NT2/D1 (cell line): ENCODE measurements at regions not wholly inside any gene's neighbourhood (a gene's known extent, or its start where the extent isn't known, plus 50 kb on each side); places are given as distances from the start of the nearest gene placed in this dataset.

Source experiments
- DNase-seq: peaks from one replicate; pipeline ENCODE4 v3.0.0-alpha.2; 2011; ENCODE audit warnings: low read depth, low spot score
- H3K27me3 ChIP-seq: 2 replicates; pipeline ENCODE4 v1.6.0; 2011; ENCODE audit warnings: mild to moderate bottlenecking; ENCODE audit not compliant: insufficient read length, insufficient read depth
- H3K36me3 ChIP-seq: 2 replicates; pipeline ENCODE4 v1.6.1; 2011; ENCODE audit warnings: mild to moderate bottlenecking, low read length, mixed read lengths; ENCODE audit not compliant: insufficient read depth, insufficient read length
- H3K4me1 ChIP-seq: 2 replicates; pipeline ENCODE4 v1.5.1; 2011; ENCODE audit not compliant: insufficient read depth, insufficient read length
- H3K4me3 ChIP-seq: 2 replicates; pipeline ENCODE4 v1.5.1; 2011; ENCODE audit warnings: low read depth; ENCODE audit not compliant: insufficient read length
- H3K9ac ChIP-seq: 2 replicates; pipeline ENCODE4 v1.6.0; 2011; ENCODE audit warnings: low read depth; ENCODE audit not compliant: insufficient read length
- H3K9me3 ChIP-seq: 2 replicates; pipeline ENCODE4 v1.5.1; 2011; ENCODE audit warnings: mild to moderate bottlenecking, low read length; ENCODE audit not compliant: insufficient read depth
- SUZ12 ChIP-seq: IDR thresholded peaks from 2 replicates; pipeline ENCODE4 v1.6.1; 2011; ENCODE audit not compliant: insufficient read length, insufficient read depth; ENCODE audit errors: extremely low read depth
- YY1 ChIP-seq: IDR thresholded peaks from 2 replicates; pipeline ENCODE4 v1.6.1; 2011; ENCODE audit not compliant: insufficient read length, insufficient read depth
- ZNF274 ChIP-seq: IDR thresholded peaks from 2 replicates; pipeline ENCODE4 v1.6.1; 2011; ENCODE audit warnings: mild to moderate bottlenecking, low read depth, low read length

GRCh38 chr11:116194156-116194904 is 578.5 kb downstream of the BUD13 start:
- Histone ChIP-seq H3K9ac (no peak overlapping the region), H3K9me3 (no peaks in the 10 kb centered on the region), H3K27me3 (no peaks in the 10 kb centered on the region), H3K4me1 (peaks cover 13% of the 10 kb centered on the region), H3K36me3 (no peaks in the 10 kb centered on the region), H3K4me3 (no peak overlapping the region)
- TF ChIP-seq YY1: no peak
- no peak for DNase-seq

- no peak for TF ChIP-seq ZNF274
- no peak for TF ChIP-seq SUZ12
- TF ChIP-seq YY1: no peak
- Histone ChIP-seq H3K4me3 (peak overlapping the region; percentile 45), H3K9ac (peak overlapping the region; percentile 72), H3K36me3 (no peaks in the 10 kb centered on the region), H3K4me1 (peaks cover 13% of the 10 kb centered on the region), H3K9me3 (no peaks in the 10 kb centered on the region), H3K27me3 (no peaks in the 10 kb centered on the region)
- DNase-seq: no peak
Measured at GRCh38 chr11:116193321-116194131, 579.3 kb downstream of the BUD13 start.

GRCh38 chr11:116192509-116193210 is 580.1 kb downstream of the BUD13 start:
- Histone ChIP-seq H3K36me3 (no peaks in the 10 kb centered on the region), H3K9ac (peak overlapping the region; percentile 72), H3K9me3 (no peaks in the 10 kb centered on the region), H3K4me1 (peaks cover 13% of the 10 kb centered on the region), H3K27me3 (no peaks in the 10 kb centered on the region), H3K4me3 (peak overlapping the region; percentile 45)
- TF ChIP-seq YY1 (no peak), SUZ12 (no peak), ZNF274 (no peak)
- no peak for DNase-seq

- no peak for DNase-seq
- H3K27me3 ChIP-seq: no peaks in the 10 kb centered on the region
- H3K9ac ChIP-seq: no peak overlapping the region
- peaks cover 13% of the 10 kb centered on the region for H3K4me1 ChIP-seq
- no peaks in the 10 kb centered on the region for H3K36me3 ChIP-seq
- TF ChIP-seq SUZ12 (no peak), YY1 (no peak), ZNF274 (no peak)
- H3K9me3 ChIP-seq: no peaks in the 10 kb centered on the region
- H3K4me3 ChIP-seq: no peak overlapping the region
Measured at GRCh38 chr11:116190861-116191260, 581.9 kb downstream of the BUD13 start.

GRCh38 chr11:116189408-116190170 is 583.2 kb downstream of the BUD13 start:
- H3K9ac ChIP-seq: no peak overlapping the region
- no peak for DNase-seq

GRCh38 chr11:116188350-116188749 is 584.4 kb downstream of the BUD13 start:
- no peaks in the 10 kb centered on the region for H3K36me3 ChIP-seq
- no peaks in the 10 kb centered on the region for H3K27me3 ChIP-seq
- H3K9ac ChIP-seq: no peak overlapping the region
- TF ChIP-seq YY1: no peak
- no peak for TF ChIP-seq SUZ12
- TF ChIP-seq ZNF274: no peak
- H3K4me1 ChIP-seq: peaks cover 10% of the 10 kb centered on the region
- H3K4me3 ChIP-seq: no peak overlapping the region
- no peak for DNase-seq
- H3K9me3 ChIP-seq: no peaks in the 10 kb centered on the region

More at GRCh38 chr11:116189408-116190170, 583.2 kb downstream of the BUD13 start:
- Histone ChIP-seq H3K36me3 (no peaks in the 10 kb centered on the region), H3K9me3 (no peaks in the 10 kb centered on the region), H3K27me3 (no peaks in the 10 kb centered on the region), H3K4me3 (no peak overlapping the region), H3K4me1 (peaks cover 13% of the 10 kb centered on the region)
- TF ChIP-seq YY1 (no peak), ZNF274 (no peak), SUZ12 (no peak)
